Chondrocyte (in vitro differentiated cells): ENCODE measurements at regions not wholly inside any gene's neighbourhood (a gene's known extent, or its start where the extent isn't known, plus 50 kb on each side); places are given as distances from the start of the nearest gene placed in this dataset.

ENCODE experiments used
- DNase-seq: peaks from one replicate; pipeline ENCODE4 v3.0.0; 2021; ENCODE audit warnings: mixed read lengths, low spot score
- H3K27ac Mint-ChIP-seq: one replicate; pipeline ENCODE4 v1.8.0; 2021; ENCODE audit warnings: mild to moderate bottlenecking, moderate library complexity, mixed read lengths; ENCODE audit not compliant: unreplicated experiment
- H3K27me3 Mint-ChIP-seq: 2 replicates; pipeline ENCODE4 v1.8.0; 2021; ENCODE audit warnings: low read depth, mixed read lengths
- H3K36me3 Mint-ChIP-seq: 2 replicates; pipeline ENCODE4 v1.8.0; 2021; ENCODE audit warnings: low read depth, mixed read lengths
- H3K4me1 Mint-ChIP-seq: 2 replicates; pipeline ENCODE4 v1.8.0; 2021; ENCODE audit warnings: low read depth, mild to moderate bottlenecking, mixed read lengths
- H3K4me3 Mint-ChIP-seq: one replicate; pipeline ENCODE4 v1.8.0; 2021; ENCODE audit warnings: mild to moderate bottlenecking, moderate library complexity, mixed read lengths; ENCODE audit not compliant: unreplicated experiment
- H3K9me3 Mint-ChIP-seq: 2 replicates; pipeline ENCODE4 v1.8.0; 2021; ENCODE audit warnings: low read depth, mixed read lengths
- CTCF ChIP-seq: fragments of 200-600 bp; sonication (generic); IDR thresholded peaks from 2 replicates; pipeline ENCODE4 v1.5.0; 2021; ENCODE audit warnings: antibody characterized with exemption, mild to moderate bottlenecking, moderate library complexity

GRCh38 chr14:100670753-100671049 is 56.0 kb upstream of the DLK1 start:
- H3K4me1 Mint-ChIP-seq: peaks cover 5% of the 10 kb centered on the region
- H3K27me3 Mint-ChIP-seq: peaks cover 31% of the 10 kb centered on the region
- peaks cover 2% of the 10 kb centered on the region for H3K9me3 Mint-ChIP-seq
- TF ChIP-seq CTCF: no peak
- no peak for DNase-seq
- H3K4me3 Mint-ChIP-seq: no peak overlapping the region
- peaks cover 4% of the 10 kb centered on the region for H3K36me3 Mint-ChIP-seq
- H3K27ac Mint-ChIP-seq: no peak overlapping the region

GRCh38 chr14:100671386-100671901 is 55.2 kb upstream of the DLK1 start:
- Mint-ChIP-seq H3K27ac (no peak overlapping the region), H3K9me3 (peaks cover 2% of the 10 kb centered on the region), H3K4me3 (no peak overlapping the region), H3K27me3 (peaks cover 30% of the 10 kb centered on the region), H3K4me1 (peaks cover 13% of the 10 kb centered on the region), H3K36me3 (peaks cover 4% of the 10 kb centered on the region)
- no peak for DNase-seq
- TF ChIP-seq CTCF: no peak

- no peak for TF ChIP-seq CTCF
- Mint-ChIP-seq H3K9me3 (peaks cover 2% of the 10 kb centered on the region), H3K27ac (no peak overlapping the region), H3K4me1 (peaks cover 17% of the 10 kb centered on the region), H3K36me3 (peaks cover 4% of the 10 kb centered on the region), H3K4me3 (no peak overlapping the region), H3K27me3 (peaks cover 28% of the 10 kb centered on the region)
- no peak for DNase-seq
Observed at GRCh38 chr14:100671906-100672305, 54.8 kb upstream of the DLK1 start.

DNA sequence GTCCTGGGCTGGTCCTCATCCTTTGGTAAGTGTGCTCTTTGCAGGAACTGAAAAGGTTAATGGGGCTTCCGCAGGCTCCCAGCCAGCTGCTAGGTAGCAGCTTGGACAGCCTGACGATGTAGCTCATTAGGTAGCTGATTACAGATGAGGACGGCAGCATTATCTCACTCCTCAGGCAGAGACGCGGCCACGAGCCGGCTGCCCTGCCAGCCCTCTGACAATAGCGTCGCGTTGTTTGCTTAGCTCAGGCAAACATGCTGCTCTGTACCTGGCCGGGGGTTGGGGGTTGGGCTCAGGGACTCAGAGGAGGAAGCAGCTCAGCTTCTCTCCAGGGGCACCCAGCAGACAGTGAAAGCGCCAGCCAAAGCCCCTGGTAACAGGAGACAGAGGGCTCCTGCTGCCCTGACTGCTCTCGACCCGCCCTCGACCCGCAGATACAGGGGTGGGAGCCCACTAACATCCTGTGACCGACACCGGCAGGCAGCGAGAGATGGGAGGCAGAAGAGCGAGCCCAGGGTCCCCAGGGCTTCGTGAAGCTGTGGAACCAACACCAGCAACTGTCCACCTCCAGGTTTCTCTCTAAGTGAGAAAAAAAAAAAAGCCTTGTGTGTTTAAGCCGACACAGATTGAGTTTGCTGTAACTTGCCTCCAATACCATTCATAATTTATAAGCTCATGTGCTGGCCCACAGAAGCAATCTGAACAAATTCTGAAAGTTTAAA is 53.4 kb upstream of the DLK1 start:
- Mint-ChIP-seq H3K4me3 (no peak overlapping the region), H3K4me1 (peaks cover 28% of the 10 kb centered on the region), H3K27ac (no peak overlapping the region), H3K36me3 (peaks cover 4% of the 10 kb centered on the region), H3K27me3 (peaks cover 28% of the 10 kb centered on the region), H3K9me3 (peaks cover 2% of the 10 kb centered on the region)
- DNase-seq: no peak
- no peak for TF ChIP-seq CTCF

DNA sequence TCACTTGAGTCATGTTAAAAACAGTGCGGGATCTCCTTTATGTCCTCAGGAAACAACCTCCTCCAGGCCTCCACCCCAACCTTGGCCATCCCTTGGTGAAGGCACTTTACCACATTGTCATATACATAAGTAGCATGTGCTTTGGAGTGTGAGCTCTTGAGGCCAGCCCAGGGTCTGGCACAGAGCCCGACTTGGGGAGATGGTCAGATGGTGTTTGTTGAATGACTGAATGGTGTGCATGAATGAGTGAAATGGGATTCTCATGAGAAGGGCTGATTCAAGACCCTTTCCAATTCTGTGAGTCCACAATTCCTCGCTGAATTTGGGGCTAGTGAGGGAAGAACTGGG is 52.9 kb upstream of the DLK1 start:
- Mint-ChIP-seq H3K9me3 (peaks cover 2% of the 10 kb centered on the region), H3K27ac (no peak overlapping the region), H3K4me1 (peaks cover 33% of the 10 kb centered on the region), H3K36me3 (peaks cover 4% of the 10 kb centered on the region), H3K27me3 (peaks cover 28% of the 10 kb centered on the region), H3K4me3 (no peak overlapping the region)
- TF ChIP-seq CTCF: no peak
- no peak for DNase-seq
